Ovary (tissue), 7 donors: ENCODE measurements at regions not wholly inside any gene's neighbourhood (a gene's known extent, or its start where the extent isn't known, plus 50 kb on each side); places are given as distances from the start of the nearest gene placed in this dataset.

Experiments used
- DNase-seq, 5 donors: peaks; one replicate each; pipeline ENCODE4 v3.0.0-alpha.2; 2019 to 2020
- H3K27ac ChIP-seq, 2 donors: fragments of 200-600 bp; one replicate each; pipeline versions ENCODE4 v1.5.1 to v1.8.0; 2019 to 2022
- H3K27me3 ChIP-seq: fragments of 200-600 bp; one replicate; pipeline ENCODE4 v1.8.0; 2022
- H3K36me3 ChIP-seq: fragments of 200-600 bp; sonication (generic); one replicate; pipeline ENCODE4 v1.5.1; 2019
- H3K4me1 ChIP-seq: one replicate; pipeline ENCODE4 v1.8.1; 2013; ENCODE audit warnings: mild to moderate bottlenecking, moderate library complexity; ENCODE audit not compliant: insufficient read depth
- H3K4me3 ChIP-seq: fragments of 200-600 bp; sonication (generic); one replicate; pipeline ENCODE4 v1.5.1; 2017
- H3K9me3 ChIP-seq, 2 donors: fragments of 200-600 bp in 1 of 2; sonication (generic) in 1 of 2; one replicate each; pipeline versions ENCODE4 v1.5.1 to v1.8.1; 2013 to 2019; ENCODE audit warnings: mild to moderate bottlenecking in 1 of 2, moderate library complexity in 1 of 2
- CTCF ChIP-seq, 3 donors: fragments of 450-650 bp in 2 of 3; fragments of 200-600 bp in 1 of 3; IDR thresholded peaks; one replicate each; pipeline versions ENCODE4 v1.5.1 to v1.8.0; 2016 to 2022; ENCODE audit warnings: antibody characterized with exemption in 3 of 3, mild to moderate bottlenecking in 1 of 3
- EP300 ChIP-seq: sonication (generic); formaldehyde crosslinking; IDR thresholded peaks from one replicate; pipeline ENCODE4 v1.6.1; 2017; ENCODE audit warnings: antibody characterized with exemption
- POLR2A ChIP-seq: fragments of 450-650 bp; IDR thresholded peaks from one replicate; pipeline ENCODE4 v1.6.1; 2017; ENCODE audit warnings: antibody characterized with exemption, mild to moderate bottlenecking, moderate library complexity
- WGBS, 3 donors: extraction: QIAGEN DNeasy Blood & Tissue Kit in 1 of 3; methylation state at CpG; one replicate each; pipeline versions ENCODE4 v1.1.5 to v1.1.7; 2013 to 2017; 5-methylcytosine and 5-hydroxymethylcytosine counted together
- intact Hi-C, 4 donors: fragments of 100-400 bp; cut with DNase I; formaldehyde crosslinking; loops; one replicate each; pipeline versions ENCODE4 v1.11.0 to v1.15.1; 2022 to 2023
- donor health status: DM: no; HTN: no; CAD: no; lungs with moderate emphysema.
- donor health status: DM: no; HTN: no; CAD: no.
- donor health status: Bipolar disorder and iron deficiency.
- donor health status: DM: no; HTN: no; CAD: no.
- donor health status: DM: yes; HTN: yes; CAD: no.

DNA sequence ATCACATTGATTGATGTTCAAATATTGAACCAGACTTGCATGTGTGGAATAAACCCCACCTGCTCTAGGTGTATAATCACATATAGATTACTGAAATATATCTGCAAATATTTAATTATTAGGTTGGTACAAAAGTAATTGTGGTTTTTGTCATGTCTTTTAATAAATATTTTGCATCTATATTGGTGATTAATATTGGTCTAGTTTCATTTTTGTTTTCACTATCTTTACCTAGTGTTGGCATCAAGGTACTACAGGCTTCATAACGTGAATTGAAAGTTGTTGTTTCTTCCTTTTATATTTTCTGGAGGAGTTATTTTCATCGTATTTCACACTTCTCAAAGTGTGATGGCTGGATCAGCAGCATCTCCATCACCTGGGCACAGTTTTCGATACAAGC, 740.0 kb upstream of the TMEM132C start:
- intact Hi-C loops = no loop called here
- Histone ChIP-seq H3K36me3 (no peaks in the 10 kb centered on the region), H3K4me1 (no peaks in the 10 kb centered on the region), H3K27ac (no peak overlapping the region), H3K9me3 (no peaks in the 10 kb centered on the region), H3K4me3 (no peak overlapping the region), H3K27me3 (no peaks in the 10 kb centered on the region)
- no peak for TF ChIP-seq POLR2A
- no peak for TF ChIP-seq CTCF (IDR thresholded peaks at IDR 0.05)
- TF ChIP-seq EP300 = no peak
- 70 to 75% (median 73%) methylated on average over 3 of the region's 3 CpGs for WGBS, 3 donors
- DNase-seq = no peak

DNA sequence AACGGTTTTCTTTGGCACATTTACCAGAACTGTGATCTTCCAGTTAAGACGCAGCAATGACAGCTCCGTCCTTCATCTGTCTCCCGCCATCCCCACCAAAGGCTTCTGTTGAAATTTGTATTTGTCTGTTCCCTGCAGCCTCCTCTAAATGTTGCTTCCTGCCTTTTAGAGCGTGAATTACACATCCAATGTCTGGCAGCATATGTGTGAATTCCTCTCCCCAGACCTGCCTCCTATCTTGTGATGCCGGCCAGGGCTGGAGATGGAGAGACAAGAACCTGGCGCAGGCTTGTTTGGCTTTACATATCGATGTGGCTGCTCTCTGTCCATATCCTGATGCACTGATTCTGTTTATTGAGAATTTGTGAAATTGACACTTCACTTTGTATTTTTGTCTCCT, 738.4 kb upstream of the TMEM132C start:
- Histone ChIP-seq H3K9me3 (no peaks in the 10 kb centered on the region), H3K4me1 (no peaks in the 10 kb centered on the region), H3K27ac (no peak overlapping the region), H3K27me3 (no peaks in the 10 kb centered on the region), H3K36me3 (no peaks in the 10 kb centered on the region), H3K4me3 (no peak overlapping the region)
- DNase-seq = no peak
- WGBS, 3 donors = 62 to 72% (median 62%) methylated on average over 8 of the region's 8 CpGs
- TF ChIP-seq CTCF (IDR thresholded peaks at IDR 0.05) (no peak), POLR2A (no peak), EP300 (no peak)
- intact Hi-C loops = no loop called here

- H3K4me3 ChIP-seq = no peak overlapping the region
- no peaks in the 10 kb centered on the region for H3K4me1 ChIP-seq
- H3K27me3 ChIP-seq = no peaks in the 10 kb centered on the region
- intact Hi-C loops = no loop called here
- no peaks in the 10 kb centered on the region for H3K9me3 ChIP-seq
- TF ChIP-seq EP300 = no peak
- TF ChIP-seq POLR2A = no peak
- TF ChIP-seq CTCF (IDR thresholded peaks at IDR 0.05) = no peak
- no peak overlapping the region for H3K27ac ChIP-seq
- no peak for DNase-seq
- no peaks in the 10 kb centered on the region for H3K36me3 ChIP-seq
- WGBS, 3 donors = 35 to 52% (median 43%) methylated on average over 3 of the region's 3 CpGs
Observed at GRCh38 chr12:127531542-127531941, 735.4 kb upstream of the TMEM132C start.

- TF ChIP-seq EP300 = no peak
- no peak for TF ChIP-seq CTCF (IDR thresholded peaks at IDR 0.05)
- no peak for TF ChIP-seq POLR2A
- Histone ChIP-seq H3K27me3 (no peaks in the 10 kb centered on the region), H3K36me3 (no peaks in the 10 kb centered on the region), H3K4me1 (no peaks in the 10 kb centered on the region), H3K4me3 (no peak overlapping the region), H3K9me3 (no peaks in the 10 kb centered on the region), H3K27ac (no peak overlapping the region)
- intact Hi-C loops = no loop called here
- no peak for DNase-seq
Observed at GRCh38 chr12:127533353-127533752, 733.6 kb upstream of the TMEM132C start.
